ENCODE measurements at regions not wholly inside any gene's neighbourhood (a gene's known extent, or its start where the extent isn't known, plus 50 kb on each side); places are given as distances from the start of the nearest gene placed in this dataset.

- no peak for DNase-seq (ENCODE audit: low read depth)
- TF ChIP-seq CTCF (conservative IDR thresholded peaks at IDR 0.05; ENCODE audit: low read depth, low read length), result no peak
- no peak overlapping the region for H3K4me3 ChIP-seq (ENCODE audit: low read length)
Observed at GRCh38 chr1:72851597-72851996, 569.3 kb upstream of the NEGR1 start.

- H3K4me3 ChIP-seq (ENCODE audit: low read length), result no peak overlapping the region
- no peak for DNase-seq (ENCODE audit: low read depth)
- TF ChIP-seq CTCF (conservative IDR thresholded peaks at IDR 0.05; ENCODE audit: low read depth, low read length), result no peak
Observed at GRCh38 chr1:72848997-72849396, 566.7 kb upstream of the NEGR1 start.

GRCh38 chr1:72847651-72848050 is 565.3 kb upstream of the NEGR1 start:
- H3K4me3 ChIP-seq (ENCODE audit: low read length), result no peak overlapping the region
- TF ChIP-seq CTCF (conservative IDR thresholded peaks at IDR 0.05; ENCODE audit: low read depth, low read length), result no peak

GRCh38 chr1:72846476-72847278 is 564.3 kb upstream of the NEGR1 start:
- DNase-seq (ENCODE audit: low read depth), result no peak
- no peak overlapping the region for H3K4me3 ChIP-seq (ENCODE audit: low read length)
- TF ChIP-seq CTCF (conservative IDR thresholded peaks at IDR 0.05; ENCODE audit: low read depth, low read length), result no peak

More at GRCh38 chr1:72847651-72848050, 565.3 kb upstream of the NEGR1 start:
- no peak for DNase-seq (ENCODE audit: low read depth)

GRCh38 chr1:72845981-72846380 is 563.6 kb upstream of the NEGR1 start:
- no peak for DNase-seq (ENCODE audit: low read depth)
- H3K4me3 ChIP-seq (ENCODE audit: low read length), result no peak overlapping the region
- TF ChIP-seq CTCF (conservative IDR thresholded peaks at IDR 0.05; ENCODE audit: low read depth, low read length), result no peak

- no peak overlapping the region for H3K4me3 ChIP-seq (ENCODE audit: low read length)
- peak; percentile 51 for TF ChIP-seq CTCF (conservative IDR thresholded peaks at IDR 0.05; ENCODE audit: low read depth, low read length)
- DNase-seq (ENCODE audit: low read depth), result no peak
Observed at GRCh38 chr1:72845381-72845780, 563.0 kb upstream of the NEGR1 start.

- no peak overlapping the region for H3K4me3 ChIP-seq (ENCODE audit: low read length)
- no peak for TF ChIP-seq CTCF (conservative IDR thresholded peaks at IDR 0.05; ENCODE audit: low read depth, low read length)
- DNase-seq (ENCODE audit: low read depth), result no peak
Observed at GRCh38 chr1:72837781-72838180, 555.4 kb upstream of the NEGR1 start.

Data from retinal pigment epithelial cell (primary cell).